ENCODE measurements at regions not wholly inside any gene's neighbourhood (a gene's known extent, or its start where the extent isn't known, plus 50 kb on each side); places are given as distances from the start of the nearest gene placed in this dataset.

- Mint-ChIP-seq H3K27me3 (ENCODE audit: low read depth) (peaks cover 3% of the 10 kb centered on the region), H3K4me3 (no peak overlapping the region), H3K27ac (ENCODE audit: unreplicated experiment) (no peak overlapping the region), H3K9me3 (no peaks in the 10 kb centered on the region), H3K4me1 (no peaks in the 10 kb centered on the region), H3K36me3 (ENCODE audit: low read depth) (no peaks in the 10 kb centered on the region)
- TF ChIP-seq, protein P1, sequence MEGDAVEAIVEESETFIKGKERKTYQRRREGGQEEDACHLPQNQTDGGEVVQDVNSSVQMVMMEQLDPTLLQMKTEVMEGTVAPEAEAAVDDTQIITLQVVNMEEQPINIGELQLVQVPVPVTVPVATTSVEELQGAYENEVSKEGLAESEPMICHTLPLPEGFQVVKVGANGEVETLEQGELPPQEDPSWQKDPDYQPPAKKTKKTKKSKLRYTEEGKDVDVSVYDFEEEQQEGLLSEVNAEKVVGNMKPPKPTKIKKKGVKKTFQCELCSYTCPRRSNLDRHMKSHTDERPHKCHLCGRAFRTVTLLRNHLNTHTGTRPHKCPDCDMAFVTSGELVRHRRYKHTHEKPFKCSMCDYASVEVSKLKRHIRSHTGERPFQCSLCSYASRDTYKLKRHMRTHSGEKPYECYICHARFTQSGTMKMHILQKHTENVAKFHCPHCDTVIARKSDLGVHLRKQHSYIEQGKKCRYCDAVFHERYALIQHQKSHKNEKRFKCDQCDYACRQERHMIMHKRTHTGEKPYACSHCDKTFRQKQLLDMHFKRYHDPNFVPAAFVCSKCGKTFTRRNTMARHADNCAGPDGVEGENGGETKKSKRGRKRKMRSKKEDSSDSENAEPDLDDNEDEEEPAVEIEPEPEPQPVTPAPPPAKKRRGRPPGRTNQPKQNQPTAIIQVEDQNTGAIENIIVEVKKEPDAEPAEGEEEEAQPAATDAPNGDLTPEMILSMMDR (conservative IDR thresholded peaks at IDR 0.05), result no peak
- no peak for DNase-seq (ENCODE audit: low read depth, low spot score)
These were observed 186.0 kb upstream of the LPP start for GRCh38 chr3:187967993-187968392.

DNA sequence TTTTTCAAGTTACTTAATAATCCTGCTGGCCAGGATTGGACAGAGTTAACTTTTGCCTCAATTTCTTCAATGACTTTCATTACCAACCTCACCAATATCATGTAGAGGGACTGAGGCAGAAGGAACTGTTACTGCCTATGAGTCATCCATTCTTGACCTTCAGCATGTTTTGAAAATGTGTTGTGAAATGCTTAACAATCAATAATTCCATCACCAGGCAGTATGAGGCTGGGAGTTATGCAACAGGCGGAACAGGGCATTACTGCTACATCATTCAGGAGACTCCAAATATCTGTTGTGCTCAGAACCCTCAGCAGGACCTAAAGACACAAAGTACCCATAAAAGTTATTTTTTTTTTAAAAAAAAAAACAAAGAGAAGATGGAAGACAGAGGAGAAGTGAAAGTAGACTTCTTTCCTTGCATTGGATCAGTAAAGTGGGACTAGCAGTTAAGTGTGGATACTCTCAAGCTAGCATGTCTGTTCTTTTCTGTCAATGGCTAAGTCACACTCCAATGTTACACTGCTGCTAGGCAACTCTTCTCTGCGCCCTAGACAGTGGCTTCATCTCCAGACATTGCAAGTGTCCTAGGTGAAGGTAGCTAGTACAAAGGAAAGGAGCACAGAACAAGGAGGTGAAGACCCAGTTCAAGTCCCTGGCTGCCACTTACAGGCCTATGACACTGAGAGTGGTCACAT lies 184.9 kb upstream of the LPP start:
- DNase-seq (ENCODE audit: low read depth, low spot score), result no peak
- TF ChIP-seq, protein P1 (conservative IDR thresholded peaks at IDR 0.05), result no peak
- Mint-ChIP-seq H3K36me3 (ENCODE audit: low read depth) (no peaks in the 10 kb centered on the region), H3K27ac (ENCODE audit: unreplicated experiment) (no peak overlapping the region), H3K27me3 (ENCODE audit: low read depth) (peaks cover 3% of the 10 kb centered on the region), H3K9me3 (no peaks in the 10 kb centered on the region), H3K4me3 (no peak overlapping the region), H3K4me1 (no peaks in the 10 kb centered on the region)

DNA sequence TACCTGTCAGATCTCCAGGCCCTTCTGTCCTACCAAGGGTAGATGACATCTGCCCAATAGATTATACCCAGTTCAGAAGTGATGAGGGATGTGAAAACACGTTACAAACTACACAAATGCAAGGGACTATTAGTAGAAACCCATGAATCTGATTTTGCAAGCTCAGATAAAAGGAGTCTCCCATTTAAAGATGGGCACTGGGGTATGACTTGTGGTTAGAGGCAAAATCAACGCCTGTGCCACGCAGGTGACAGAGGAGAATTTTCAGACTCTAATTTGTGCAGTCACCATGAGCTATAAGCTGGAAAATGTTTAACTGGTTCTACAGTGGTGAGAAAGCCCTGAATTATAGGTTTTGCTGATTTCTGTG lies 184.4 kb upstream of the LPP start:
- no peaks in the 10 kb centered on the region for H3K36me3 Mint-ChIP-seq (ENCODE audit: low read depth)
- DNase-seq (ENCODE audit: low read depth, low spot score), result no peak
- H3K4me1 Mint-ChIP-seq, result no peaks in the 10 kb centered on the region
- no peak overlapping the region for H3K27ac Mint-ChIP-seq (ENCODE audit: unreplicated experiment)
- H3K9me3 Mint-ChIP-seq, result no peaks in the 10 kb centered on the region
- TF ChIP-seq, protein P1 (conservative IDR thresholded peaks at IDR 0.05), result no peak
- H3K27me3 Mint-ChIP-seq (ENCODE audit: low read depth), result peaks cover 3% of the 10 kb centered on the region
- H3K4me3 Mint-ChIP-seq, result no peak overlapping the region

DNA sequence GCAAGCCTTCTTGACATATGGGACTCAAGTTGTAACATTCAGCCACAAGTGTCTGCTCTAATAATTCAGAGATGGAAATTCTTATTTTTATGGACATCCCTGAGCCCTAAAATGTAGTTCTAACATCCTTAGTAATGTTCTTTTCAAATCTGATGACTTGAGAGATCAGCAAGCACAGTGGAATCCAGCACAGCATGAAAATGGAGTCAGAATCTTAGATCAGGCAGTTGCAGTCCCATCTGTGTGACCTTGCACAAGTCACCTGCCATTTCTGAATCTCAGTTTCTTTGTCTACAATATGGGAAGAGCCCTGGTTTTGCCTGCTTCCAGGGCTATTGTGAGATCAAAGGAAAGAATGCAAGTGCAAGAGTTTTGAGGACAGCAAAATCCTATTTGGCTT lies 183.9 kb upstream of the LPP start:
- Mint-ChIP-seq H3K27ac (ENCODE audit: unreplicated experiment) (no peak overlapping the region), H3K4me1 (no peaks in the 10 kb centered on the region), H3K9me3 (no peaks in the 10 kb centered on the region), H3K36me3 (ENCODE audit: low read depth) (no peaks in the 10 kb centered on the region), H3K4me3 (no peak overlapping the region), H3K27me3 (ENCODE audit: low read depth) (peaks cover 3% of the 10 kb centered on the region)
- TF ChIP-seq, protein P1 (conservative IDR thresholded peaks at IDR 0.05), result no peak
- no peak for DNase-seq (ENCODE audit: low read depth, low spot score)

- H3K36me3 Mint-ChIP-seq (ENCODE audit: low read depth), result no peaks in the 10 kb centered on the region
- H3K9me3 Mint-ChIP-seq, result no peaks in the 10 kb centered on the region
- DNase-seq (ENCODE audit: low read depth, low spot score), result no peak
- TF ChIP-seq, protein P1 (conservative IDR thresholded peaks at IDR 0.05), result no peak
- H3K27me3 Mint-ChIP-seq (ENCODE audit: low read depth), result peaks cover 3% of the 10 kb centered on the region
- H3K4me1 Mint-ChIP-seq, result no peaks in the 10 kb centered on the region
- H3K27ac Mint-ChIP-seq (ENCODE audit: unreplicated experiment), result no peak overlapping the region
- H3K4me3 Mint-ChIP-seq, result no peak overlapping the region
These were observed 182.3 kb upstream of the LPP start for GRCh38 chr3:187971629-187972028.

Measured in neural crest cell (in vitro differentiated cells).